ENCODE measurements at regions not wholly inside any gene's neighbourhood (a gene's known extent, or its start where the extent isn't known, plus 50 kb on each side); places are given as distances from the start of the nearest gene placed in this dataset.

DNA sequence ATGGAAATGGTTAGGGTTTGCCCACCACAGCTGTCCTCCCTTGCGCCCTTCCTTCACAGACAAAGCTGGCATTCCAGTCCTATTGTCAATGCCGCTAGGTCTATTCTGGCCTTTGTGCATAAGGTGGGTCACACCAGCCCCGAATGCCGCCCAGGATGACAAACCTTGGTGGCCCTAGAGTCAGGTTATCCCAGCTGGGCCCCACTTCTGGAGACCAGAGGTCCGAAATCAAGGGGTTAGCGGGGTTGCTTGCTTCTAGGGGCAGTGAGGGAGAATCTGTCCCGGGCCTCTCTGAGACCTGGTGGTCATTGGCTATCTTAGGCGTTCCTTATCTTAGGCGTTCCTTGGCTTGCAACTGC, 472.1 kb downstream of the SOX9 start:
- no peak overlapping the region for H3K4me3 ChIP-seq (ENCODE audit: low read length)
- no peak overlapping the region for H3K27ac ChIP-seq (ENCODE audit: low read length)
- H3K27me3 ChIP-seq (ENCODE audit: control insufficient read depth, insufficient read depth, low read length) = peaks cover 14% of the 10 kb centered on the region
- H3K9me3 ChIP-seq (ENCODE audit: control insufficient read depth, insufficient read depth, low read length) = no peaks in the 10 kb centered on the region
- DNase-seq (ENCODE audit: low read depth, low spot score) = no peak
- no CpG with 5 or more reads among the region's 9 CpGs for WGBS (ENCODE audit: insufficient coverage, insufficient read length)
- H3K36me3 ChIP-seq (ENCODE audit: control insufficient read depth, insufficient read depth, low read length) = no peaks in the 10 kb centered on the region
- H3K4me1 ChIP-seq (ENCODE audit: control insufficient read depth, insufficient read depth, low read length) = peaks cover 2% of the 10 kb centered on the region

DNA sequence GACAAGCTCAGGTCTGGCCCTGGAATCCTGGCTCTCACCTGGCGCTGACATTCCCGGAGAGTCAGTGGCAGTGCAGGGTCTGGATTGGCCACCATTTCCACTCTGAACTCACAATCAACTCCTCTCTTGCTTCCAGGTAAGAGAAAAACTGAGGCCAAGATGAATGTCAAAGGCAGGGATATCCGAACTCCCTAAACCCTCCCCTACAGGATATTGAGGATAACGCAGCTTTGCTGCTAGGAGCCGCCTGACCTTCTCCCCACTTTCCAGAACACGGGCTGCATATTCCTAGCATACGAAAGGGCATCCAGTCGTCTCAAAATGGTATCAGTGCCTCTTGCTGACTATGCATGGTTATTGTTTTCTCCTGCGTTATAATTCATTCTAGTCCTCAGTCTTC, 473.4 kb downstream of the SOX9 start:
- Histone ChIP-seq H3K27ac (ENCODE audit: low read length) (no peak overlapping the region), H3K4me1 (ENCODE audit: control insufficient read depth, insufficient read depth, low read length) (peaks cover 2% of the 10 kb centered on the region), H3K4me3 (ENCODE audit: low read length) (no peak overlapping the region), H3K27me3 (ENCODE audit: control insufficient read depth, insufficient read depth, low read length) (peaks cover 14% of the 10 kb centered on the region), H3K9me3 (ENCODE audit: control insufficient read depth, insufficient read depth, low read length) (no peaks in the 10 kb centered on the region), H3K36me3 (ENCODE audit: control insufficient read depth, insufficient read depth, low read length) (no peaks in the 10 kb centered on the region)
- no CpG with 5 or more reads among the region's 9 CpGs for WGBS (ENCODE audit: insufficient coverage, insufficient read length)
- DNase-seq (ENCODE audit: low read depth, low spot score) = no peak

Measured in iPS DF 6.9 (cell line).